Ascending aorta (tissue), 2 donors: ENCODE measurements at regions not wholly inside any gene's neighbourhood (a gene's known extent, or its start where the extent isn't known, plus 50 kb on each side); places are given as distances from the start of the nearest gene placed in this dataset.
"Not testable (repeated sequence)": the region's sequence is repeated elsewhere in the genome, so short reads cannot be mapped to it uniquely, and the experiment has no call there.

ENCODE experiments used
- DNase-seq, 2 donors: peaks; one replicate each; pipeline ENCODE4 v3.0.0-alpha.2; 2019; ENCODE audit warnings: low spot score in 2 of 2
- H3K27ac ChIP-seq, 2 donors: fragments of 200-600 bp; sonication (generic); one replicate each; pipeline ENCODE4 v1.5.1; 2016 to 2017; ENCODE audit warnings: mild to moderate bottlenecking in 1 of 2
- H3K27me3 ChIP-seq: fragments of 200-600 bp; sonication (generic); one replicate; pipeline ENCODE4 v1.5.1; 2017
- H3K36me3 ChIP-seq, 2 donors: fragments of 200-600 bp; sonication (generic); one replicate each; pipeline ENCODE4 v1.5.1; 2016
- H3K4me1 ChIP-seq, 2 donors: fragments of 200-600 bp; sonication (generic); one replicate each; pipeline ENCODE4 v1.5.1; 2016 to 2017; ENCODE audit warnings: mild to moderate bottlenecking in 1 of 2
- H3K4me3 ChIP-seq, 2 donors: fragments of 200-600 bp; sonication (generic); one replicate each; pipeline ENCODE4 v1.5.1; 2016 to 2017; ENCODE audit warnings: mild to moderate bottlenecking in 1 of 2
- H3K9me3 ChIP-seq, 2 donors: fragments of 200-600 bp; sonication (generic); one replicate each; pipeline ENCODE4 v1.5.1; 2016
- intact Hi-C: fragments of 100-400 bp; cut with DNase I; formaldehyde crosslinking; loops from one replicate; pipeline ENCODE4 v1.15.1; 2023

DNA sequence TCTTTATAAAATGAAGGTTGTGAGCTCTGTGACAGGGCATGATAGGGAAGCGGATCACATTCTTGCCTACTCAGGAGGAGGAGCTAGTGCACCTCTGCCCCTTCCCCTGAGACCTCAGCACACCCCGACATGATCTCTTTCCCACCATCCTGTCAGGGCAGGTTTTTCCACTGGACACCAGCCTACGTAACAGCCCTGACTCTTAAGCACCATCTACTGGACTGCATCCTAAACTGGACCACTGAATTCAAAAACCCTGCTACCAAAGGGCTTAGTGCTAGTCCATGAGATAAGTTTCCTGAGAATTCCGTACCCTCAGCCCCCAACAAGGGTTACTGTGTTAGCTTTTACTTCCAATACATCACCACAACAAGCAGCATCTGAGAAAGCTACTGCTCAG is 68.5 kb upstream of the FCGR1A start:
- H3K27ac ChIP-seq, H3K4me1 ChIP-seq, intact Hi-C loops, H3K36me3 ChIP-seq, H3K4me3 ChIP-seq, H3K27me3 ChIP-seq, DNase-seq, H3K9me3 ChIP-seq: not testable (repeated sequence)

DNA sequence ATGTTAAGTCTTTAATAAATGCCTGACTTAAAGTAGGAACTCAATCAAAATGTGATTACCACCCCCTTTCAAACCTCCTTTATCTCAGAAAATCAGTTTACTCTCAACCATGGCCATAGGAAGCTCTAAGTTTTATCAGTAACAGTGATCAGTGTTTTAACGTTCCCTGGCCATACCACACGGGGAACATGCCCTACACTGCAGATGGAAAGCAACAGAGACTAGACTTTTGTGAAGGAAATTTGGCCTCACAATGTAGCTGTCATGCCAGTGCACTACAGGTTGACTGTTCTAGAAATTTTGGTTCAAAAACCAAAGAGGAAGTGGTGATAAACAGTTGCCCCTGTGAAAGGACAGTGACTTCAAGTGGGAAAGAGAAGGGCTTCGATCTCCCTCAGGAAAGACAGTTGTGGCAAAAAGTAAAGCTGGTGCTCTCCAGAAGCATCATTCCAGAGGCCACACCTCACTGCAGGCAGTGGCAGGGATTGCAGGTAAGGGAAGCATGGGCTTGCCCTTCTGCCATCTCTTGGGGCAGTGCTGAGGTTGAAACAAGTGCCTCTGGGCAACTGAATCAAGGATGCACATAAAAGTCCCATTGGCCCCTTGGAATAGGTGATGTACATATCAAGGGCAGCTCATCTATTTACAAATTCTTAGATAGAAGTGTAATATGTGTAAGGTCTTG is 57.7 kb upstream of the FCGR1A start:
- intact Hi-C loops, H3K36me3 ChIP-seq, H3K4me1 ChIP-seq, H3K4me3 ChIP-seq, H3K27ac ChIP-seq, DNase-seq, H3K9me3 ChIP-seq, H3K27me3 ChIP-seq: not testable (repeated sequence)

DNA sequence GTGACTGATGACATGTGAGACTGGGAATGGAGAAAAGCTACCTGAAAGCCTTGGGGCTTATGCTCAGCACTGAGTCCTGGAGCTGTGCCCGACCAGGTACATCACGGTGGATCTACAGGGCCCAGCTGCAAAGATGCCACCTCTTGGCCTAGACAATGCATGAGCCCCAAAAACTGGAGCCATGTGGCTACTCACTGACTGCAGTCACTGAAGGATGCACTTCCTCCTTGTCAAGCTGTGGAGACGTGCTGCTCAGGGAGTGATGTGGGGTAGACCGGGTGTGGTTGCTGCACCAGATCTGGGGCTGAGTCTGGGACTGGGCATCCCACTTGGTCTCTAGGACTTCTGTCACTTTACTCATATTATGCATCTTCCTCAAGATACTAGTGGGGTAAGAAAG is 55.8 kb upstream of the FCGR1A start:
- intact Hi-C loops, H3K9me3 ChIP-seq: not testable (repeated sequence)

DNA sequence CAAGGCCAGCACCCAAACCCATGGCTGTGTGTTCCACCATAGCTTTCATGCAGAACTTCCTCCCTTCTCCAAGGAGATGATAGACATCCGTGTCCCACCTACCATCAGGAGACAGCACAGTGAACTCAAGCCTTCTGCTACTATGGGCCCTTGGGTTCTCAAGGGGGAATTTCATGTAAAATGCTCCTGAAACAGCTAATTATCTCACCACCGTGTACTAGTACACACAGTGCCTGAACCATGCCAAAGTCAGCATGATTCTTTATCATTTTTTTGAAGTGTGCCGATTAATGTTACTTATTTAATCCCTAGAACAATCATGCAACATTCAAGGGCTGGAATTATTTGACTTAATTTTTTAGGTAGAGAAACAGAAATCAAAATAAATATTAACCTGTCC is 53.9 kb upstream of the FCGR1A start:
- intact Hi-C loops, H3K4me1 ChIP-seq, H3K27me3 ChIP-seq, H3K27ac ChIP-seq, H3K36me3 ChIP-seq, H3K9me3 ChIP-seq, H3K4me3 ChIP-seq, DNase-seq: not testable (repeated sequence)

More for the DNA sequence above, 55.8 kb upstream of the FCGR1A start:
- H3K27ac ChIP-seq, H3K4me3 ChIP-seq, H3K36me3 ChIP-seq, DNase-seq, H3K27me3 ChIP-seq, H3K4me1 ChIP-seq: not testable (repeated sequence)
